GM19035 (cell line): ENCODE measurements at regions not wholly inside any gene's neighbourhood (a gene's known extent, or its start where the extent isn't known, plus 50 kb on each side); places are given as distances from the start of the nearest gene placed in this dataset.

Source experiments
- ATAC-seq: cut with Tn5 transposase; IDR thresholded peaks from one replicate; pipeline ENCODE4 v1.9.1; 2021; ENCODE audit not compliant: unreplicated experiment

DNA sequence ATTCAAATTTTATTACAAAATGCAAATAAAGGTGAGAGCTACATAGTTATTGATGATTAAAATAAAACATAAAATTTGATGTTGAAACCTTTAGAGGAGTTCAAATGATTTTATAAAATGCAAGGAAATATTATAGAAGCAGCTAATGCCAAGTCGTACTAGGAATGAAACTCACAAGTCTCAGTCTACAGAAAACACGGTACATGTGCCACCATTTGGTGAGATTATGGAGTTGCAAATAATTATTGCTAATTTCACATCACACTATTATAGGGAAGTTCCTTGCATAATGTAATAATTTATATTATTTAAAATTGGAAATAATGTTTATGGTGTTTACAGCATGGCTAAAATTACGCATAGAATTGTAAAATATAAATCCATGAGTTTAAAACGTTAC is 1601.7 kb upstream of the TENM3 start:
- ATAC-seq = no peak

DNA sequence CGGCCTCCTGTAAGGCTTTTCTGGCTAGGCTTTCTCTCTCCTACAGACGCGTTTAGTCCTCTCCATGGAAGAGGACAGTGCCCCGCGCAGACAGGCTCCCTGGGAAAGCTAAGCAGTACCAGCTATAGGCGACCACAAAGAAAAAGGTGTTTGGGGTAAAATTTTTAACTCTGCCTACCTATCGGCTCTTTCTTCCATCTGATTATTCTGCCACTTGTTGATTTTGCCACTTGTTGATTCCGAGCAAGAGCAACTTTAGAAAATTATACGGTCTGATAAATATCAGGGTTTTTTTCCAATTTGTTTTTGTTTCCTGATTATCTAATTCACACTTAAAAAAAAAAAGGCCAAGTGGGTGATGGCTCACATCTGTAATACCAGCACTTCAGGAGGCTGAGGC is 1600.5 kb upstream of the TENM3 start:
- no peak for ATAC-seq

DNA sequence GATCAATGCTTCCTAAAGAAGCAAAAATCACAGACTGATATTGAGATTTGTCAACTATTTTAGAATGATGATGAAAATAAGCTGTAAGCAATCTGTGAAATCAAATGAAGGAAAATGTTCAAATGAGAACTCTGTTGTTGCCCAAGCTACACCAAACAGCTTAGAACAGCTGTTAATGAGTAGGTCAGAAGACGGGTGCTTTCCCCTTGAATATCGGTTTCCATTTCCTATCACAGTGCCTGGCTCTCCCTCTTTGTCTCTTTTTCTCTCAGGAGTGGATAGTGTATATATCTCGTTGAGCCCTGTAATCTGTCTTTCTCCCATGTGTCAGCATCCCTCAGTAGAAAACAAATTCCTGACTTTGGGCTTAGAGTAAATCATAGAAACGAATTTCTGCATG is 1592.9 kb upstream of the TENM3 start:
- no peak for ATAC-seq

DNA sequence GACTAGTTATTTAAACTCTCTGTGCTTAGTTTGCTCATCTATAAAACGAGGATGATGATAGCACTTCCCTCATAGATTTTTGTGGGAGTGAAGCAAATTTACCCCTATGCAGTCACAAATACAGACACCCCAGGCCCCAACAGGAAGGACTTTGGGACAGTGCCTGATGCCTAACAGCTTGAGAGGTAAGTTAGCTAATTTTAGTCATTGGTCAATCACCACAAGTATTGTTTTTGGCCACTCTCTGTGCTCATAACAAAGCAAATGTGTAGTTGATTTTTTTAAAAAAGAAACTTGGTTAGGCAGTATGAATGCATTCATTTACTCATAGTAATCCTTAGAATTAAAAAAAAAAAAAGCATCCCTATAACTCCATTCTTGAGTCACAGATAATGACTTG is 1590.7 kb upstream of the TENM3 start:
- no peak for ATAC-seq

DNA sequence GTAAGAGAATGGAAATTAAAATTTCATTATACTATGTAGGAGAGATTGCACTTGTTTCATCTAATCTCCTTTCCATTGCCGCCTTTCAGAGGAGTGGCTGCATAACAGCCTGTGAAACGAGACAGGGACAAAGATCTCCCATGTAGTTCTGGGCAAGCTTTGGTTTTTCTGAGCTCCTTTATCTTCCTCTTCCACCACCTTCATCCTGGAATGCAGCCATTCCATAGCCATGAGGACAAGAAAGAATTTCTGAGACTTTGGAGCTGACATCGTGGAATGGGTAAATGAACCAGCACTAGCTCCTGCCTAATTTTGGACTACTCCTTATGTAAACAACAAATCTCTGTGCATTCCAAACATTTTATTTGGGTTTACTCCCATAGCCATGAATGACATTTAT is 1587.3 kb upstream of the TENM3 start:
- no peak for ATAC-seq

DNA sequence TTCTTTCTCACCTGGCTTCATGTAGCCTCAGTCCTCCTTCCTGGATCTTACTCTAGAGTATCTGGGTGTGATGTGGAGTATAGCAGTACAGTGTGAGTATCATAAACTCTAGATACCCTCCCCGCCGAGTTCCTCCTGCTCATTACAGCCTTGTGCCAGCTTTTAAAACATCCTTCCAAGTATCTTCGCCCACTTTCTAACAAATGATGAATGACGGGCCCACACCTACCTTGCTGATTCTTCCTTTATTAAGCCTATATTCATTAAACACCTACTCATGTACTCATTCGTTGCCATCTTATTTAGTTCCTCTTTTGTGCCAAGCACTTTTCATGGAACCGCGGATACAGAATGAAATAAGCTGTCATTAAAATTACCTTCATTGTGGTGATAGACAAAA is 1585.3 kb upstream of the TENM3 start:
- ATAC-seq = no peak

DNA sequence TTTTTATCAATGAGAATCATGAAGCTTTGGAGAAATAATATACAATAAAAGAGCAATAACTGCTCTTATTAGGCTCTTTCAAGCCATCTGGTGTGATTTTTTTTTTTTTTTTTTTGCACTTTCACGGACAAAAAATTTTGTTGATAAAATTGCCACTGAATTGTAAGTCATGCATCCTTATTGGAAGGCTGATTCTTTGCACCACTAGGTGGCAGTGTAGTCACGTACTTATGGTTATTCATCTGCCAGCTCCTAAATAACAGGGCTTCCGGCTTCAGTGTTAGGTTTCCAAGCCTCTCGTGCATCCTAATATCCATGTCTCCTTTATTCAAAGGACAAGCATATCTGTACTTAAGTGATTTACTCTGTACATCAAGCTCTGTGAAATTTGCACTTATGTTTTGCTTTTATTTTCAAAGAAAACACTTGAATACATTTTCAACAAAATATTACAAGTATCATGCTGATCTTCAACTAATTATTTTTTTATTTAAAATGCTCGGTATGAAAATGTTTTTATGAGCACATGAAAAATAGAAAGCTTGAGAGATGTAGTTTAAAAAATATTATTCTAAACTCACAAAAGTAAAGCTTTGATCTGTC is 1578.3 kb upstream of the TENM3 start:
- ATAC-seq = peak; percentile 84

DNA sequence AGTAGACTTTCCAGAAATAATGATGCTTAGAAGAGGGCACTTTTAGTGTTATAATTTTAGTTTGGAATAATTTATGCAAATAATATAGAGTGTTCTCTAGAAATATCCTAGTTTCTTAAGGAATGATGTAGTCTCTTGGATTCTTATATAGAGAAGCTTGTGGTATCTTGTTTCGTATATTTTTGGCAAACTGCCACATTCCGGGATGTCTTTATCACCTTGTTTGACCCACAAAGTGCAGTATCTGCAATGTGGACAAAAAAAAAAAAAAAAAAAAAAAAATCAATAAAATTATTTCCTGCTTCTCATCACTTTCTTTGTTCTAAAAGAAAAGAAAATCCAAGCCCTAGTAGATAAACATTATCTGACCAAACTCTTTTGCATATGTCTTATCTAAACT is 1577.7 kb upstream of the TENM3 start:
- ATAC-seq = no peak

DNA sequence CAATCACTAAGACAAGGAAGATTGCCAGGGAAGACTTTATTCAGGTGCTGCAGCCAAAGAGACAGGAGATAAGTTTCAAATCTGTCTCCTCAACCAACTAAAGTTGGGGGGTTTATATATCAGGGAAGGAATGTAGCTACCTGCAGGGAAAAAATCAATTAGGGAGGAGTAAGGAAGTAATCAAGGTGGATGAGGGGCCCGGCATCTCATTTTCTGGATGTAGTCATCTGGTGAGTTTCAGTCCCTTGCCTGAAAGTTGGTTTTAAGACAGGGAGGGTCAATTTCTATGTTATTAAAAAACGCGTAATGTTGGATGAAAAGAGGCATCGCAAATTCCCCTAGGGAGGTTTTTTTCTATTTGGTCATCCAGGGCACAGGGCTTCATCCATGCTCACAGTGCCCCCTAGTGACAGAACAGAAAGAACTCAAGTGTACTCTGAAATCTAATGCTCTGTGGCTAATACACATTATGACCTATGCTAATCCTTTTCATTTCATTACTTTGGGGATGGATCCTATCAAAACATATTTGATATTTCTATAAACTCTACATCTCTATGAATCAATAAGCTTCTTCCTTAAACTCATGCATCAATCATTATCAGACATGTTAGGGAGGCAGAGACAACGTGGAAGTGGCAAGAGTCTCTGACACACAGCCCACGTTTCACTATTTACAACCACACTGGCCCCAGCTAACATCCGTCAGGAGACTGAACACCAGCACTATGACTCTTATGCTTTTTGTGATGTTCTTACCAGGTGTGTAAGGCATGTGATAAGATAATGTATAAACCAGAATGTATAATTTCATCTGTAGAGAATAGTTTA is 1577.0 kb upstream of the TENM3 start:
- ATAC-seq = peak; percentile 82

DNA sequence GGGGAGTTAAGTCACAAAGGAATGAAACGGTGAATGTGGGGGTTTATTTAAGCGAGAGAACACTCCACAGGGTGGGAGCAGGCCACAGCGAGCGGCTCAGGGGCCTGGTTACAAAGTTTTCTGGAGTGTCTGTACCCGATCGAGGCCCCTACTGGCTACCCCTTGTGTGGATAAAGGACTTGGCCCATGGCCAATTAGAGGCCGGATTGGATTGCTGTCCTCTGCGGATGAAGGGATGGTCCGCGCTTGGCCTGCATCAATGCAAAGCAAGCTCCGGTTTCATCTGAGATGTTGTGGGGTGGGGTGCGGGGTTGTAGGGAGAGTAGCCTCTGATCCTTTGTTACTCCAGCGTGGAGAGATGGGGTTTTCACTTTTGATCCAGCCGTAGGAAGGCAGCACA is 1574.5 kb upstream of the TENM3 start:
- no peak for ATAC-seq

DNA sequence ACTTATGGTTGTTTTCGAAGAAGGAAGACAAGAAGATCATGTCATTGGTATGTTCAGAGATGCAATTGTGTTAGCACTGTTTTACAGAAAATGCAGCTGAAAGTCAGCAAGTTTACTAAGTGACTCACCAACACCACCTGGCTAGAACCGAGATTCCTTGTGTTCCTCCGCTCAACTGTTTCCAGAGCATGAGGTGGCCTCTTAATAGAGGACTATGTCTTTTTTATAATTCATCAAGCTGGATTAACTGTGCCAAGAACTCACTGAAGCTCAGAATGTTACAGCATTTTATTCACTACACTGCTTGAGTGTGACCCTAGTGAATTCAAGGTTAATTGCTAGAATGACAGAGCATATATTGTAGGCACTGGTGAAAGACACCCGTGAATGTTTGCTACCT is 1573.5 kb upstream of the TENM3 start:
- ATAC-seq = no peak

DNA sequence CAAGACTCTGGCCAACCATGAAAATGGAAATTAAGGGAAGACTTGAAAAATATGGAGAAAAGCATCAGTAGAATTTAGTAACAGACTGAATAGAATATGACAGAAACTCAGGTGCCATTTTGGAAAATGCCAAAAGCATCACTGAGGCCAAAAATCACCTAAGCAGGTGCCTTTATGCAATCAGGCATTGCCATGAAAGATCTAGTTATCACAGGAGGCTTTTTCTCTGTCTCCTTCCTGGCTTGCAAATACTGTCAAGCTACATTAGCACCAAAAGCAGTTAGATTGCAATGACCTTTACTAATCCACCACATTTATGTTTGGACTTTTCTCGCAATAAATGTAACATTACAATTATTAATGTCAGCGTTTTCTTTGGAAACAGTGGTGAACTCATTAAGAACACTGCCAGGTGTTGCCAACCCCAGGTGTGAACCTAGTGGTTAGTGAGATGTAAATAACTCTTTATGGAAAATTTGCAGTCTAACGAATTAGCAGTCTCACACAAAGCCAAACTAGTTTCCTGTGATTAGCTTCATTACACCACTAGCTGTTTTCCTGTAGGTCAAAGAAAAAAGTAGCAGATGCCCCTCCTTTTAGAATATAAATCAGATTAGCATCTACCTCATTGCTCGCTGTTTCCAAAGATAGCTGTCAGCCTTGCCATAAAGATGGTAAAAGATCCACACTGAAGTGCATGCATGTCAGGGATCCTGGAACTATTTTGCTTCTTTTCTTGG is 1568.4 kb upstream of the TENM3 start:
- no peak for ATAC-seq

DNA sequence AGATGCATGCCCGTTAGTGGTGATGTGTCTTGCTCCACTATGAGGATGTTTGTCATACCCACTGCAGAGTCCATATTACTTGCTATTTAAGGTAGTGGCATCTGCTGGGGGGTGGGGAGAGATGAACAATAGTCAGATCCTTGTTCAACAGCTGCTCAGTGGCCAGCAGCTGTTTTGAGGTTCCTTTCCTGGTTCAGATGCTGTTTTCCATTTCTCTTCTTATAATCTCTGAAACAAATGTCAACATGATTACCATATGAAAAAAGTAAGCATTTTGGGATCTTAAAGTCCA is 1567.9 kb upstream of the TENM3 start:
- no peak for ATAC-seq

DNA sequence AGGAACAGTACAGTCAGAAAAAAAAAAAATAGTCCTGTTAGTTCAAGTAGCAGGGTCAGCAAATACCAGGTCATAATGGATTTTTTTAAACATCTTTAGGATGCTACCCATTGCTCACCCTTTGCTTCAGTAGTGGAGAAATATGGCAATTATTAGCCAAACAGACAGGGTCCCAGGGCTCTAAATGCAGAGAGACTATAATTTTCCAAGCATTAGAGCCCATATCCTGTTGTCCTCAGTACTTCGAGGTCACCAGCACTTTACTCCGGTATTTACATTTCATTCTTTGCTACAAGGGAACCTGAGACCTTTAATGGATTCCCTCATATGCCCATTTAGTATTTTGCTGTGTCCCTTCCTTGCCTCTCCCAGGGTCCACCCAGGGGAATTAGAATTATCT is 1562.9 kb upstream of the TENM3 start:
- ATAC-seq = no peak

DNA sequence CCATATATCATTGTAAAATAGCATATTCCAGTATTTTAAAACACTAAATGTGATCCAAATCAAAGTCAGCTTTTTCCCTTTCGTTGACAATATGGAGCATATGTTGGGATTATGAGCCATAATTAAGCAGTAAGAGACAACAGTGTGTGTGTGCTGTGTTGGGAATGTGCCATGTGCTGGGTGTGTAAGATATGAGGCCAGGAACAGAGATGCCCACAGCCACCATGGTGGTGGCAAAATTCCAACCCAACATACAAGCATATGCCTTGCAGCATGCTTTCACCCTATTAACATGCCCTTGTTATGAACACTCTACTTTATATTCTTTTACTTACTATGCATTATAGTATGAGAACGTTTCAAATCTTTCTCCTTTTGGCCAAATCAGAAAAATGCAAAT is 1560.4 kb upstream of the TENM3 start:
- no peak for ATAC-seq

DNA sequence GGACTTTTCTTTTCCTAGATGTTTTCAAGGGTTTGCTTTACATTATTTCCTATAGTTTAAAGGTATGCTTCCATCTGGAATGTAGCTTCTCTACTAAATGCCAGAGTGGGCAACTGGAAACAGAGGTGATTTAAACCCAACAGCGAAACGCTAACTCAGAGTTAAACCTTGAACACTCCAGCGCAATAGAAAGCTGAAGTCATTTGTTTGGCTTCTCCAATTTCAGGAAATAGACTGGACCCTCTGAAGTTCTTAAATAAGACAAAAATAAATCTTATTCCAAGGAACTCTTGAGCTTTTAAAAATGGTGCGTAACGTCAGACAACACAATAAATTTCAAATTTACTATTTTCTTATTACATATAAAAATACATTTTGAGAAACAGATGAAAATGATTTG is 1560.0 kb upstream of the TENM3 start:
- no peak for ATAC-seq

DNA sequence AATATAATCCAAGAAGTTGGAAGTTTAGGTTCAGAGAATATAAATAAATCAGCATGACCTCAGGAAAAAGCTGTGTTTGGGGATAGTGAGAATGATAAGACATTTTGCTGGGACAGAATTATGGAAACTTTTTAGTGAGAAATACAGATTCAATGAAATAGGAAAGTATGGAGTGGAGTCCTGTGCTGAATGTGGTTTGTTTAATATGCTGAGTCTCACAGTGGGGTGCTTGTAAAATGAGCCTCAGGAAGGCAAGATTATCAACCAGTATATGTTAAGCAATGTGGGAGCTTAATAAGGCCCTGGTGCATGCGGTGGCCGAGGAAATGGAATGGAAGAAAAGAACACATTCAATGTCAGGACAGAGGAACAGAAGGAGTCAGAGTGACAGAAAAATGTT is 1554.7 kb upstream of the TENM3 start:
- ATAC-seq = no peak

DNA sequence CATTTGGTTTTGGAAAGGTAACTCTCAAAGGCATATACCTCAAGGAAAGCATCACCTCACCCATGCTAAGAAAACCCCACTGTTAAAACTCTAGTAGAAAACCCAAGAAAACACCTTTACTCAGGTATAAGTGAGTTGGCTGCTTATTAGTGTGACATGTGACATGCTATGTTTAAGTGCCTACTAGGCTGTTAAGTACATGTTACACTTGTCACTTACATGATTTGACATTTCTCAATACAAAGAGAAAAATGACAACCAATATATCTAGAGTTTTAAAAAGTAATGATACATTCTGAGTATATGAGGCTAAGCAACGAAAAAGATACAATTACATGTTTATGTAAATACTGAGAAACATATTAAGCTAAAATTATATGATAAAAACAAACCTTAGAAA is 1548.3 kb upstream of the TENM3 start:
- no peak for ATAC-seq

DNA sequence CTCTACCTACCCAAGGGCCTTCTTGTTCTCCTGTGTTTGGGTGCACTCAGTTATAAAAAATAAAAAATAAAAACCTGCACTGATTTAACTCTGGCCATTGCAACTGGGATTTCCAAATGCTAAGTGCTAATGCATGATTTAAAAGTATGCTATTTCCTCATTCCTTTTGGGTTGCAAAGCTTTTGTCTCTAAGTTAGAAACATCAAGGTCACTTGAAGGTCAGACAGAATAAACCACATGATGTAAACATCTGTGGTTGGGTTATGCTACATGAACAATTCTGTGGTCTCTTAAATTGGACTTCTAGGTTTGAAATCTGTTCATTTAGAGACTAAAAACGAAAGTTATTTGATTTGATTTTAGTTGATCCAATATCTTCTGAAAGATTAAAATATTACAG is 1547.4 kb upstream of the TENM3 start:
- ATAC-seq = no peak

DNA sequence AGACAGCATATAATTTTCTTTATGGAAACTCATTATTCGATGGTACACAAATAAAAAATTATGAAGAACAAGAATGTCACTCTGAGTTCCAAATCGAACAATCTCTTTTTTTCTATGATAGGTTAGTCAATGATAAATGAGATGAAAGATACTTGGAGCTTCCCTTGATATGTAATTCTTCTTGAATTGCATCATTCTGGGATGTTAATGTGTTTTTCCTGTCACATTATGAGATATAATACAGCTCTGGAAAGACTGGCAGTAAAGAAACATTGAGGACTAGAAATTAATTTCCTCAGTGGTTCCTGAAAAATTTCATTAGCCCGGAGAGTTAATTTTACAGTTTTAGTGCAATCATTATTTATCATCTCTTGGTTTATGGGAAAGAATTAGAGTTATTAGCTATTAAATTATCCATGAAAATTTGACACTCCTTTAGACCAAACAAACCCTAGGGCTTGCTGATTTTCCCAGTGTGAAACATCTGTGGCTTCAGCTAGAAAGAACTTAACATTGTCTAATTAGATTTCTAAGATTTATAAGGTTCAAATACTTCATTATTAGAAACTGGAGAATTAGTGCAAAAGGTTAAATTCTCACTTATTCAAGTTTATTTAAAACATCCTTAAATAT is 1546.6 kb upstream of the TENM3 start:
- ATAC-seq = no peak

DNA sequence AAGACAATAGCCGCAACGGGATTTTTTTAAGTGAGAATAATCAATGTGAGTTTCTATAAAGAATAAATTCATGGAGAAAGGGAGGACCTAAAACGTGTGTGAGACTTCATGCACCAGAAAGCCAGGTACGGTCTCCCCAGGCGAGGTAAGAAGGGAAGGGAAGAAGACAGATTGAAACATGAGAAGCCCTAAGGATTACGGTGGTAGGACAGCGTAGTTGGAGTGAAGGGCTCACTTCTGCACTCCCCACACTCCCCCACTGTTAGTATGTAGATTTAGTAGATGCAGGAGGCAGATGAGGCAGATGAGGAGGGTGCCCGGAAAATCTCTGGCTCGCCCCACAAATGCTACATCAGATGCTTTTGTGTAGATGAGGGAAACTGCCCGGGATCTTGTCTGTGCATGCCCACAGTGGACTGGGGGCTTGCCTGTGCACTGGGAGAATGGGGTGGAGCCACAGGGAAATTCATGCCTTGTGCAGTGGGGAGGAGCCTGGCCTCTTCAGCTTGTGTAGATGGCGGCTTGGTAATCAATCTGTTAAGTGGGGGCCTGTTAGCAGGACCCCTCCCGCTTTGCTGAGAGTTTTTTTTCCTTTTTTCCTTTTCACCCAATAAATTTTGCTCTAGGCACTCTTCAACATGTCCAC is 1544.5 kb upstream of the TENM3 start:
- ATAC-seq = no peak

DNA sequence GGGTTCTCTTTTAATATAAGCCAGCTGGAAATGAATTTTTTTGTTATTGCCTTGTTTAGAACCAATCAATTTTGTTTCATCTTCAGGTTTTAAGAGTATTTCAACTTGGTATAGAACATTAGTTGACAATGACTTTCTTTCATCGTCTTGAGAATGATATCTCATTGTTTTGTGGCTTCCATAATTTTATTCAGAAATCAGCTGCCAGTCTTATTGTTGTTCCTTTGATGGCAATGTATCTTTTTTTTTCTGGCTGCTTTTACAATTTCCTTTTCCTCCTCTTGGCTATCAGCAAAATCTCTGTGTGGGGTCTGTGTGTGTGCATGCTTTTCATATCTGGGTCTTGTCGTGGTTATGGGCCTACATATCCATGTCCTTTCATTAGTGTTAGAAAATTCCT is 1536.4 kb upstream of the TENM3 start:
- ATAC-seq = no peak
